ENCODE measurements at regions not wholly inside any gene's neighbourhood (a gene's known extent, or its start where the extent isn't known, plus 50 kb on each side); places are given as distances from the start of the nearest gene placed in this dataset.

DNA sequence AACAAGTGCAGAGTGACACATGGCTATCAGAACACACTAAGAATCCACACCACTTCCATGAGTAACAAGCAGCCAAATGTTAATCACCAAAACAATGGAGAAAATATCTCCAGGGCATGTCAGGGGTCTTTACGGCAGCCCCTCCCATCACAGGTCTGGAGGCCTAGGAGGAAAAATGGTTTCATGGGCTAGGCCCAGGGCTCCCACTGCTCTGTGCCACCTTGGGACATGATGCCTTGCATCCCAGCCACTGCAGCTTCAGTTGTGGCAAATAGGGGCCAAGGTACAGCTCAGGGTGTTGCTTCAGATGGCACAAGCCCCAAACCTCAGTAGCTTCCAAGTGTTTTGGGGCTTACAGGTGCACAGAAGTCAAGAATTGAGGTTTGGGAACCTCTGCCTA lies 66.6 kb downstream of the NEURL3 start:
- DNase-seq (ENCODE audit: low spot score), result no peak

DNA sequence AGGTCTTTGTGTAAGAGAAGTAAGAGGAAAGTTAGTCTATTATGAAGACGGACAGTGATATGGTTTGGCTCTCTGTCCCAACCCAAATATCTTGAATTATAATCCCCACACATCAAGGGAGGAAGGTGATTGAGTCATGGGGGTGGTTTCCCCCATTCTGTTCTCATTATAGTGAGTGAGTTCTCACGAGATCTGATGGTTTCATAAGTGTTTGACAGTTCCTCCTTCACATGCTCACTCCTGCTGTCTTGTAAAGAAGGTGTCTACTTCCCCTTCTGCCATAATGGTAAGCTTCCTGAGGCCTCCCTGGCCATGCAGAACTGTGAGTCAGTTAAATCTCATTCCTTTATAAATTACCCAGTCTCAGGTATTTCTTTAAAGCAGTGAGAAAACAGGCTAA lies 67.6 kb downstream of the NEURL3 start:
- no peak for DNase-seq (ENCODE audit: low spot score)

DNA sequence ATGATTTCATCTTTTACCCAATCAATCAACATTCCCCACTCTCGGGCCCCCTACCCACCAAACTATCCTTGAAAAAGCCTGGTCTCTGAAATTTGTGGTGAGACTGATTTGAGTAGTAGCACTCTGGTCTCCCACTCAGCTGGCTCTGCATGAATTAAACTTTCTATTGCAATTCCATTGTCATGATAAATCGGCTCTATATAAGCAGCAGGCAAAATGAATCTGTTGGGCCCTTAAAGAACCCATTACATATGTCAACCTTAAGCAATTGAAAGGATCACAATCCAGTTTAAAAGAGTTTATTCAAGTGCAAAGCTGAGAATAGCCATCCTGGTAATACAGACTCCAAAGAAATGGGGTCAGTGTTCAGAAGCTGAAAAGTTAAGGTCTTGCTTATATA lies 68.2 kb downstream of the NEURL3 start:
- no peak for DNase-seq (ENCODE audit: low spot score)

DNA sequence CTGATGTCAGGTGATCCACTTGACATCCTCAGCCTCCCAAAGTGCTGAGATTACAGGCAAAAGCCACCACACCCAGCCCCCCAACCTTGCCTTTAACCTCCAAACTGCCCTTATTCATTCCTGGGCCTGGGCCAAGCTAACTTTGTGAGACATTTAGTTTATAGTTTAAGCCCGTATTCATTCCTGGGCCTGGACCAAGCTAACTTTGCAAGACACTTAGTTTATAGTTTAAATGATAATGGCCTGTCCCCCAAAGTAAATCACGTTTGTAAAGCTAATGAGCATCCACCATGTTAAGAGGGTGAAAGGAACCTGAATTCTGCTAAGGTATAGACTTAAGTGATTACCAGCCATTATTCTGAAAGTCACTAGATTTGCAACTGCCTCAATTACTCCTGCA lies 68.7 kb downstream of the NEURL3 start:
- no peak for DNase-seq (ENCODE audit: low spot score)

DNA sequence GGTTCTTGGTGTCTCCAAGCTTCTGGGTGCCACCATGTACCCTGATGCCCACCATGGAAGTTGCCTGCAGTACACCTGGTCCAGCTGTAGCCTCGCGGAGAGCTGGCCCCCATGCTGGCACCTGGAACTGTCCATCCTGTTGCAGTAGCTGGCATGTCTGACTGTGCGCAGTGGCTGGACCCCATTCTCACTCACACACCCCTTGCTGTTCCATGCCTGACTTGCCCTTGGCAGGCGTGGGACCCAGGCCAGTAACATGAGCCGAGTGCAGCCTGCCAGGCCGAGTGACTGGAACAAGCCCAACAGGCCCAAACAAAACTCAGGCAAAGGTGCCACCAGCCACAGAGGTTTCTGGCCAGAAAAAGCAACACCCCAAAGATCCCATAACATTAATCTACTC lies 73.8 kb downstream of the NEURL3 start:
- DNase-seq (ENCODE audit: low spot score), result no peak

DNA sequence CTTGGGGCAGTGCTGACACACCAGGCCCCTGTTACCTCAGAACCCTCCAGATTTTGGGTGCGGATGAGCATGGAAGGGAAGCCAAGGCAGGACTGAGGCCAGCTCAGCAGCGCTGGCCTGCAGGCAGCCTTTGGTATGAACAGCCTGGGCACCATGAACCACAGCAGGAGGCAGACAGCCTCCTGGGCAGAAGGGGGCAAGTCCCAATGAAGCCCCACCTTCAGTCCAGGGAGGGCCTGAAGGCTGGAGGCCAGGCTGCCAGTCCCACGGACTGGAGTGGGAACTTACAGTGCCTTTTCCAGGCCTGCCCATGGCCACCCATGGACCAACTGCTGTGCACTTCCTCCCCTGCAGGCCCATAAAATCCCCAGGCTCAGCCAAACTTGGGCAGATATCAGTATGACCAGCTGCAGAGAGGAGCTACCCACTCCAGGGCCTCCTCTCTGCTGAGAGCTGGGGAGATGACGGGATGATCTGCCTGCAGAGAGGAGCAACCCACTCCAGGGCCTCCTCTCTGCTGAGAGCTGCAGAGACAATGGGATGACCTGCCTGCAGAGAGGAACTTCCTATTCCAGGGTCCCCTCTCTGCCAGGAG lies 74.7 kb downstream of the NEURL3 start:
- no peak for DNase-seq (ENCODE audit: low spot score)

DNA sequence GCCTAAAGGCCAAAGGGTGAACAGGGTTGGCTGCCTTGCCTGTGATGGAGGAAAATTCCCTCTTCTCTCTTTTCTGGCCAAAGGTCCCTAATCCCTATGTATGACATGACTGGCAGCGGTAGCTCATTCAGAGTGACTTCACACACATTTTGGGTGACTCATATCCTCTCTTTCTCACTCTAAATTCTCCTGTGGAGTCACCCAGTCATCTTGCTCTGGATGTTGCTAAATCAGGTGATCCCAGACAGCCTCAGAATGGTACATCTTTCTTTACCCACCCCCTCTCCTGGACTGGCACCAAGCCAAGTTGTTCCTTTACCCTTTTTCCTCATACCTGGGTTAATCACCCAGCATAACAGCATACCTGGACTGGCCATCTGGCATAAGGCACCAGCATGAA lies 77.2 kb downstream of the NEURL3 start:
- DNase-seq (ENCODE audit: low spot score), result peak; percentile 48

DNA sequence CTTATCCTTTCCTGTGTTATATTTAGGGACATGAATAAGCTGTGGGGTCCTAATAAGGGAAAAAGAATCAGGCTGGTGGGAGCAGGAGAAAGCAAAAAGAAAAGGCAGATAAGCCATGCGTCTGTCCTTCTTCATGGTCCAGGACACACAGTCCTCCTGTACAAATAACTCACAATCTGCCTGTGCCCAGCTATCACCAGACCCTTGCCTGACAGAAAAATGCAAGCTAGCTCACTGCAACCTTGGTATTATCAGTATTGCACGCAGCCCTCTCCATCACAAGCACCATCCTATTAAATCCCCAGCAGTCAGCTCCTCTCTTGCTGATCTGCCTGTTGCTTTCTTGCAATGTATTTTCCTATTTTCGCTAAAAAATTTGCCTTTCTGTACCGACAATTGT lies 78.0 kb downstream of the NEURL3 start:
- no peak for DNase-seq (ENCODE audit: low spot score)

DNA sequence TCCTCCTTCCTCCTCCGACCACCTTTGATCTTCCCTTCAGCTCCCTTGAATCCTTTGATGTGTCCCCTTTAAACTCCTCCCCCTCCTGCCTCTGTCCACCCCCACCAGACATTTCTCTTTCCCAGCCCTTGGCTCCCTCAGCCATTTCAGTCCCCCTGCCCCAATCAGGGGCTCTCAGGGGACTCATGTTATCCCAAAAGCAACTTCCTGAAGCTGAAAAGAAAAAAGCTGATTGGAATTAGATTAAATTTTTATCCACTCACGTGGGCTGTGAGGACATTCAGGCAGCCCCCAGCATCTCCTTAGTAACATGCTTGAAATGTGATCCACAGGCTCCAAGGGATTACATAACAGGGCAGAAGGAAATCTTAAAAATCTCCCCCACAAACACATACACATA lies 81.3 kb downstream of the NEURL3 start:
- no peak for DNase-seq (ENCODE audit: low spot score)

Data from COLO829 (cell line).